SK-N-SH (cell line): ENCODE measurements at regions not wholly inside any gene's neighbourhood (a gene's known extent, or its start where the extent isn't known, plus 50 kb on each side); places are given as distances from the start of the nearest gene placed in this dataset.

Source experiments
- CTCF ChIA-PET: fragments of 300-600, 350-600 bp; formaldehyde crosslinking; extraction: SDS; loops from one replicate; lab custom pipeline; 2021; lab: Yijun Ruan, JAX
- POLR2A ChIA-PET: fragments of 350-600 bp; sonication (Branson Sonifier 250); formaldehyde crosslinking; extraction: SDS; loops from one replicate; lab custom pipeline; 2020; ENCODE audit warnings: antibody characterized with exemption, inconsistent platforms; lab: Yijun Ruan, JAX
- DNase-seq: peaks from one replicate; pipeline ENCODE4 v3.0.0; 2012
- H2AFZ ChIP-seq: fragments of 200-600 bp; sonication (generic); 2 replicates; pipeline ENCODE4 v1.8.1; 2016; ENCODE audit warnings: antibody characterized with exemption, mild to moderate bottlenecking, low read depth
- H3F3A ChIP-seq: fragments of 200-600 bp; sonication (generic); replicated peaks from 2 replicates; pipeline ENCODE3; 2016; ENCODE audit warnings: antibody characterized with exemption, mild to moderate bottlenecking; ENCODE audit not compliant: insufficient read depth
- H3K27ac ChIP-seq, 2 experiments: fragments of 200-500 bp in 1 of 2; fragments of 200-600 bp in 1 of 2; sonication (Bioruptor generic) in 1 of 2; sonication (generic), shearing (Covaris generic) in 1 of 2; 2 replicates each; pipeline versions ENCODE4 v1.5.1 to v1.6.1; 2014 to 2016; ENCODE audit warnings: low read depth in 2 of 2, inconsistent platforms in 1 of 2, low read length in 1 of 2, mild to moderate bottlenecking in 1 of 2, mixed read lengths in 1 of 2
- H3K27me3 ChIP-seq: fragments of 200-600 bp; sonication (generic), shearing (Covaris generic); 2 replicates; pipeline ENCODE4 v1.6.1; 2016; ENCODE audit warnings: mixed run types; ENCODE audit not compliant: insufficient read depth
- H3K36me3 ChIP-seq, 2 experiments: fragments of 200-500 bp in 1 of 2; fragments of 200-600 bp in 1 of 2; sonication (Bioruptor generic) in 1 of 2; sonication (generic) in 1 of 2; replicated peaks in 1 of 2; 2 replicates each; pipeline versions ENCODE3 to v1.5.1; 2014 to 2016; ENCODE audit warnings: low read length in 1 of 2, mild to moderate bottlenecking in 1 of 2; ENCODE audit not compliant: insufficient read depth in 2 of 2, control insufficient read depth in 1 of 2
- H3K4me1 ChIP-seq, 2 experiments: fragments of 200-500 bp in 1 of 2; fragments of 200-600 bp in 1 of 2; sonication (Bioruptor generic) in 1 of 2; sonication (generic), shearing (Covaris generic) in 1 of 2; 2 replicates each; pipeline versions ENCODE4 v1.5.1 to v1.6.1; 2014 to 2016; ENCODE audit warnings: low read depth in 1 of 2, low read length in 1 of 2, mixed run types in 1 of 2; ENCODE audit not compliant: insufficient read depth in 2 of 2, control insufficient read depth in 1 of 2
- H3K4me2 ChIP-seq: fragments of 200-600 bp; sonication (generic), shearing (Covaris generic); 2 replicates; pipeline ENCODE4 v1.6.1; 2017; ENCODE audit warnings: mixed run types
- H3K4me3 ChIP-seq, 2 experiments: fragments of 200-500 bp in 1 of 2; fragments of 200-600 bp in 1 of 2; sonication (Bioruptor generic) in 1 of 2; sonication (generic), shearing (Covaris generic) in 1 of 2; 2 replicates each; pipeline versions ENCODE4 v1.5.1 to v1.8.1; 2014 to 2016; ENCODE audit warnings: low read depth in 2 of 2, inconsistent platforms in 1 of 2, low read length in 1 of 2, mild to moderate bottlenecking in 1 of 2, mixed read lengths in 1 of 2, moderate library complexity in 1 of 2
- H3K79me2 ChIP-seq: fragments of 200-600 bp; sonication (generic); 2 replicates; pipeline ENCODE4 v1.8.1; 2017; ENCODE audit warnings: mild to moderate bottlenecking; ENCODE audit not compliant: insufficient read depth
- H3K9ac ChIP-seq: fragments of 200-600 bp; sonication (generic); 2 replicates; pipeline ENCODE4 v1.6.1; 2017; ENCODE audit warnings: mixed run types
- H3K9me2 ChIP-seq: fragments of 200-600 bp; sonication (generic); 2 replicates; pipeline ENCODE4 v1.6.1; 2017; ENCODE audit warnings: mixed run types
- H3K9me3 ChIP-seq: fragments of 200-600 bp; sonication (generic); 2 replicates; pipeline ENCODE4 v1.6.1; 2017; ENCODE audit warnings: mixed run types, mild to moderate bottlenecking, moderate library complexity
- H4K20me1 ChIP-seq: fragments of 200-600 bp; sonication (generic); 2 replicates; pipeline ENCODE4 v1.6.1; 2017; ENCODE audit warnings: mild to moderate bottlenecking, mixed run types; ENCODE audit not compliant: insufficient read depth
- ELF1 ChIP-seq: IDR thresholded peaks from 2 replicates; pipeline ENCODE4 v1.4.0; 2012
- FOSL2 ChIP-seq: IDR thresholded peaks from 2 replicates; pipeline ENCODE4 v1.4.0; 2012; ENCODE audit warnings: low read depth, mild to moderate bottlenecking, moderate library complexity, borderline replicate concordance
- FOXJ3 ChIP-seq: sonication (generic); formaldehyde crosslinking; IDR thresholded peaks from 2 replicates; pipeline ENCODE4 v1.5.1; 2020; ENCODE audit warnings: mild to moderate bottlenecking, missing genetic modification reagents
- FOXM1 ChIP-seq: IDR thresholded peaks from 2 replicates; pipeline ENCODE4 v1.4.0; 2012; ENCODE audit warnings: low read depth, mild to moderate bottlenecking
- MXI1 ChIP-seq: IDR thresholded peaks from 2 replicates; pipeline ENCODE4 v1.6.1; 2012; ENCODE audit warnings: mild to moderate bottlenecking, low read depth, low read length, improper control_type of control experiment
- NFIC ChIP-seq: IDR thresholded peaks from 2 replicates; pipeline ENCODE4 v1.4.0; 2012; ENCODE audit warnings: borderline replicate concordance
- RAD21 ChIP-seq: IDR thresholded peaks from 2 replicates; pipeline ENCODE4 v1.6.1; 2012; ENCODE audit warnings: mild to moderate bottlenecking, low read length
- RCOR1 ChIP-seq: fragments of 150-350 bp; IDR thresholded peaks from 2 replicates; pipeline ENCODE4 v1.6.1; 2017; ENCODE audit warnings: antibody characterized with exemption, low read length
- RXRA ChIP-seq: IDR thresholded peaks from 2 replicates; pipeline ENCODE4 v1.4.0; 2012; ENCODE audit warnings: low read depth, mild to moderate bottlenecking, borderline replicate concordance
- TAF1 ChIP-seq: IDR thresholded peaks from 2 replicates; pipeline ENCODE4 v1.6.1; 2012; ENCODE audit warnings: low read depth, mild to moderate bottlenecking, low read length, moderate library complexity, borderline replicate concordance
- WGBS: methylation state at CpG from one replicate; pipeline ENCODE4 v1.1.6; 2017; ENCODE audit warnings: low lambda C conversion rate; 5-methylcytosine and 5-hydroxymethylcytosine counted together
- TF ChIP-seq, protein P1 (sequence below): IDR thresholded peaks from 2 replicates; pipeline ENCODE4; 2012
- TF ChIP-seq, protein P2 (sequence below): IDR thresholded peaks from 2 replicates; pipeline ENCODE4 v1.6.1; 2012; ENCODE audit warnings: mild to moderate bottlenecking, low read depth, low read length, moderate library complexity
- TF ChIP-seq, protein P3 (sequence below): IDR thresholded peaks from 2 replicates; pipeline ENCODE4 v1.4.0; 2012; ENCODE audit warnings: low read depth
- TF ChIP-seq, protein P4 (sequence below): IDR thresholded peaks from 2 replicates; pipeline ENCODE4 v1.4.0; 2012; ENCODE audit warnings: low read depth, borderline replicate concordance

DNA sequence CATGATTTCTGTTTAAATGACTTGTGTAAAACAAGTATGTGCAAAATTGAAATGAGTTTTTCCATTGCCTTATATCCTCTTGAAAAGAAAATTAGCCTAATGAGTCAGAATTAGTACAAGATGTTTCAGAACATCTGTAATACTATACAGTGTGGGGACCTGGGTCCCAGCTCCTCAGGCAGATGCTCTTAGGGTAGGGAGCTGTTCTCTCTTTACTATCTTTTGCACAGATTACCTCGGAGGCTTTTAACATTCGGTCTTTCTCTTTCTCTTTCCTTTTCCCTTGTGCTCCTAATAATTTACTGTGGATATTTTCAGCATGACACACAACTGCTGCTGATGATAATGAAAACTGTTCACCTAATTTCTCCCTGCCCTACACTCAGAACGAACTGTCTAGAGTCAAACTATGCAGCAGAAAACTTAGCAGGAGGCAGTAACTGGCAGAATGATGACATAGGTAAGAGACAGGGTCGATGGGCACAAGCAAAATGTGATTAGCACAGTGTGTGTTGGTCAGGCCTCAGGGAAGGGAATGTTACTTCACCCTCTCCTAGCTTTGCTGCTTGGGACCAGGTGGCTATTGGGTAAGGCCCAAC is 455.3 kb downstream of the PDHA2 start:
- 27% methylated on average over 4 of the region's 4 CpGs for WGBS
- no peak overlapping the region for H3K9ac ChIP-seq
- DNase-seq: peak; percentile 22
- no peaks in the 10 kb centered on the region for H3K79me2 ChIP-seq
- TF ChIP-seq RCOR1: no peak
- TF ChIP-seq, protein P1, sequence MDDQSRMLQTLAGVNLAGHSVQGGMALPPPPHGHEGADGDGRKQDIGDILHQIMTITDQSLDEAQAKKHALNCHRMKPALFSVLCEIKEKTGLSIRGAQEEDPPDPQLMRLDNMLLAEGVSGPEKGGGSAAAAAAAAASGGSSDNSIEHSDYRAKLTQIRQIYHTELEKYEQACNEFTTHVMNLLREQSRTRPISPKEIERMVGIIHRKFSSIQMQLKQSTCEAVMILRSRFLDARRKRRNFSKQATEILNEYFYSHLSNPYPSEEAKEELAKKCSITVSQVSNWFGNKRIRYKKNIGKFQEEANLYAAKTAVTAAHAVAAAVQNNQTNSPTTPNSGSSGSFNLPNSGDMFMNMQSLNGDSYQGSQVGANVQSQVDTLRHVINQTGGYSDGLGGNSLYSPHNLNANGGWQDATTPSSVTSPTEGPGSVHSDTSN: no peak
- TF ChIP-seq, protein P2, sequence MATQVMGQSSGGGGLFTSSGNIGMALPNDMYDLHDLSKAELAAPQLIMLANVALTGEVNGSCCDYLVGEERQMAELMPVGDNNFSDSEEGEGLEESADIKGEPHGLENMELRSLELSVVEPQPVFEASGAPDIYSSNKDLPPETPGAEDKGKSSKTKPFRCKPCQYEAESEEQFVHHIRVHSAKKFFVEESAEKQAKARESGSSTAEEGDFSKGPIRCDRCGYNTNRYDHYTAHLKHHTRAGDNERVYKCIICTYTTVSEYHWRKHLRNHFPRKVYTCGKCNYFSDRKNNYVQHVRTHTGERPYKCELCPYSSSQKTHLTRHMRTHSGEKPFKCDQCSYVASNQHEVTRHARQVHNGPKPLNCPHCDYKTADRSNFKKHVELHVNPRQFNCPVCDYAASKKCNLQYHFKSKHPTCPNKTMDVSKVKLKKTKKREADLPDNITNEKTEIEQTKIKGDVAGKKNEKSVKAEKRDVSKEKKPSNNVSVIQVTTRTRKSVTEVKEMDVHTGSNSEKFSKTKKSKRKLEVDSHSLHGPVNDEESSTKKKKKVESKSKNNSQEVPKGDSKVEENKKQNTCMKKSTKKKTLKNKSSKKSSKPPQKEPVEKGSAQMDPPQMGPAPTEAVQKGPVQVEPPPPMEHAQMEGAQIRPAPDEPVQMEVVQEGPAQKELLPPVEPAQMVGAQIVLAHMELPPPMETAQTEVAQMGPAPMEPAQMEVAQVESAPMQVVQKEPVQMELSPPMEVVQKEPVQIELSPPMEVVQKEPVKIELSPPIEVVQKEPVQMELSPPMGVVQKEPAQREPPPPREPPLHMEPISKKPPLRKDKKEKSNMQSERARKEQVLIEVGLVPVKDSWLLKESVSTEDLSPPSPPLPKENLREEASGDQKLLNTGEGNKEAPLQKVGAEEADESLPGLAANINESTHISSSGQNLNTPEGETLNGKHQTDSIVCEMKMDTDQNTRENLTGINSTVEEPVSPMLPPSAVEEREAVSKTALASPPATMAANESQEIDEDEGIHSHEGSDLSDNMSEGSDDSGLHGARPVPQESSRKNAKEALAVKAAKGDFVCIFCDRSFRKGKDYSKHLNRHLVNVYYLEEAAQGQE: no peak
- TF ChIP-seq, protein P3, sequence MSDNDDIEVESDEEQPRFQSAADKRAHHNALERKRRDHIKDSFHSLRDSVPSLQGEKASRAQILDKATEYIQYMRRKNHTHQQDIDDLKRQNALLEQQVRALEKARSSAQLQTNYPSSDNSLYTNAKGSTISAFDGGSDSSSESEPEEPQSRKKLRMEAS: no peak
- no peak for TF ChIP-seq RXRA
- no peak for TF ChIP-seq NFIC
- TF ChIP-seq FOSL2: no peak
- no peak for TF ChIP-seq FOXM1
- no peak for TF ChIP-seq MXI1
- TF ChIP-seq TAF1: no peak
- no peak for TF ChIP-seq FOXJ3 (CRISPR knock-in tag)
- no peak for TF ChIP-seq ELF1
- TF ChIP-seq, protein P4, sequence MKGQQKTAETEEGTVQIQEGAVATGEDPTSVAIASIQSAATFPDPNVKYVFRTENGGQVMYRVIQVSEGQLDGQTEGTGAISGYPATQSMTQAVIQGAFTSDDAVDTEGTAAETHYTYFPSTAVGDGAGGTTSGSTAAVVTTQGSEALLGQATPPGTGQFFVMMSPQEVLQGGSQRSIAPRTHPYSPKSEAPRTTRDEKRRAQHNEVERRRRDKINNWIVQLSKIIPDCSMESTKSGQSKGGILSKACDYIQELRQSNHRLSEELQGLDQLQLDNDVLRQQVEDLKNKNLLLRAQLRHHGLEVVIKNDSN: no peak
- no peak for TF ChIP-seq RAD21
- no peaks in the 10 kb centered on the region for H3K27me3 ChIP-seq
- ChIA-PET POLR2A (no interaction called here), CTCF (no interaction called here)
- H3F3A ChIP-seq: no peaks in the 10 kb centered on the region
- peaks cover 0 to 8% of the 10 kb centered on the region in 2 experiments; a peak in 1 of 4 replicates for H3K4me1 ChIP-seq
- 0 out of 2 replicates have a peak overlapping the region, but pooled peaks have one; percentile 19 for H3K4me2 ChIP-seq
- H3K27ac ChIP-seq: no peak overlapping the region; a peak in 1 of 4 replicates
- H2AFZ ChIP-seq: 0 out of 2 replicates have a peak overlapping the region, but pooled peaks have one; percentile 56
- H3K4me3 ChIP-seq: no peak overlapping the region
- no peaks in the 10 kb centered on the region for H3K36me3 ChIP-seq
- H4K20me1 ChIP-seq: no peaks in the 10 kb centered on the region
- H3K9me3 ChIP-seq: no peaks in the 10 kb centered on the region
- 0 out of 2 replicates have a peak, but pooled peaks cover 3% of the 10 kb centered on the region for H3K9me2 ChIP-seq
